ENCODE measurements at regions not wholly inside any gene's neighbourhood (a gene's known extent, or its start where the extent isn't known, plus 50 kb on each side); places are given as distances from the start of the nearest gene placed in this dataset.

DNA sequence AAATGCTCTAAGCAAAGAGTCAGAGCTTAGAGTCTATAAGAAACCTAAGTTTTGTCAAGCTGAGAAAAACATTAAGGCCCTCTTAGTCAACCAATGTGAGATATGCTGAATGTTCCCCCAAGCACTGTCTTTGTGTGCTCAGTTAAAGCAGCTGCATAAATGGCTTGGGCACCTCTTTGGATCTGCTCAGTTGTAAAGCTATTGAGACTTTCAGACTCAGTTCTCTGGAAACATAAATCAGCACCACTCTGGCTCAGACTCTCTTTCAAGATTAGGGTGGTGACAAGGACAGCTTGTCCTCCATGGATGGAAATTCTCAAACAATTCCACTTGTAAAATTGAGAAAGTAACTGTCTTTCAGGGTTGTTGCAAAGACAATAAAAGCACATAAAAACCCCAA is 807.9 kb downstream of the PRELID2 start:
- TF ChIP-seq, protein P1, sequence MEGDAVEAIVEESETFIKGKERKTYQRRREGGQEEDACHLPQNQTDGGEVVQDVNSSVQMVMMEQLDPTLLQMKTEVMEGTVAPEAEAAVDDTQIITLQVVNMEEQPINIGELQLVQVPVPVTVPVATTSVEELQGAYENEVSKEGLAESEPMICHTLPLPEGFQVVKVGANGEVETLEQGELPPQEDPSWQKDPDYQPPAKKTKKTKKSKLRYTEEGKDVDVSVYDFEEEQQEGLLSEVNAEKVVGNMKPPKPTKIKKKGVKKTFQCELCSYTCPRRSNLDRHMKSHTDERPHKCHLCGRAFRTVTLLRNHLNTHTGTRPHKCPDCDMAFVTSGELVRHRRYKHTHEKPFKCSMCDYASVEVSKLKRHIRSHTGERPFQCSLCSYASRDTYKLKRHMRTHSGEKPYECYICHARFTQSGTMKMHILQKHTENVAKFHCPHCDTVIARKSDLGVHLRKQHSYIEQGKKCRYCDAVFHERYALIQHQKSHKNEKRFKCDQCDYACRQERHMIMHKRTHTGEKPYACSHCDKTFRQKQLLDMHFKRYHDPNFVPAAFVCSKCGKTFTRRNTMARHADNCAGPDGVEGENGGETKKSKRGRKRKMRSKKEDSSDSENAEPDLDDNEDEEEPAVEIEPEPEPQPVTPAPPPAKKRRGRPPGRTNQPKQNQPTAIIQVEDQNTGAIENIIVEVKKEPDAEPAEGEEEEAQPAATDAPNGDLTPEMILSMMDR (IDR thresholded peaks at IDR 0.05; ENCODE audit: low read length): no peak
- TF ChIP-seq EZH2 (IDR thresholded peaks at IDR 0.05; ENCODE audit: borderline replicate concordance, low read length): no peak

All from OCI-LY1 (cell line).